ENCODE measurements at regions not wholly inside any gene's neighbourhood (a gene's known extent, or its start where the extent isn't known, plus 50 kb on each side); places are given as distances from the start of the nearest gene placed in this dataset.

GRCh38 chr10:9999627-10000026 lies 1018.0 kb upstream of the CELF2 start:
- no peaks in the 10 kb centered on the region for H3K36me3 ChIP-seq (ENCODE audit: control insufficient read depth, low read length)
- no peaks in the 10 kb centered on the region for H3K4me1 ChIP-seq (ENCODE audit: control insufficient read depth, low read length)
- H3K4me3 ChIP-seq (ENCODE audit: low read length): no peak overlapping the region
- no peaks in the 10 kb centered on the region for H3F3A ChIP-seq (ENCODE audit: control insufficient read depth, insufficient read depth)
- H3K9me3 ChIP-seq (ENCODE audit: control insufficient read depth, insufficient read depth, low read length): no peaks in the 10 kb centered on the region
- no peaks in the 10 kb centered on the region for H3K27me3 ChIP-seq (ENCODE audit: control insufficient read depth, low read length)
- no peaks in the 10 kb centered on the region for H4K20me1 ChIP-seq (ENCODE audit: control insufficient read depth, insufficient read depth, low read depth, low read length)
- H3K9me2 ChIP-seq (replicated peaks; ENCODE audit: control insufficient read depth, low read length): no peaks in the 10 kb centered on the region
- H3K27ac ChIP-seq (ENCODE audit: low read depth, low read length): no peak overlapping the region
- H3K4me2 ChIP-seq (ENCODE audit: low read length): no peak overlapping the region
- no peaks in the 10 kb centered on the region for H3K79me2 ChIP-seq (ENCODE audit: control insufficient read depth, low read length)
- TF ChIP-seq CTCF (IDR thresholded peaks at IDR 0.05; ENCODE audit: low read depth, low read length, poor library complexity, severe bottlenecking) (no peak), EZH2phosphoT487 (IDR thresholded peaks at IDR 0.05; ENCODE audit: borderline replicate concordance, low read length) (no peak)

- no peak for TF ChIP-seq CTCF (IDR thresholded peaks at IDR 0.05; ENCODE audit: low read depth, low read length, poor library complexity, severe bottlenecking)
- TF ChIP-seq EZH2phosphoT487 (IDR thresholded peaks at IDR 0.05; ENCODE audit: borderline replicate concordance, low read length): no peak
- H3F3A ChIP-seq (ENCODE audit: control insufficient read depth, insufficient read depth): no peaks in the 10 kb centered on the region
Observed at GRCh38 chr10:10007957-10008356, 1009.7 kb upstream of the CELF2 start.

GRCh38 chr10:10010397-10010796 lies 1007.3 kb upstream of the CELF2 start:
- H3K79me2 ChIP-seq (ENCODE audit: control insufficient read depth, low read length): no peaks in the 10 kb centered on the region
- H3K36me3 ChIP-seq (ENCODE audit: control insufficient read depth, low read length): no peaks in the 10 kb centered on the region
- no peak overlapping the region for H3K4me2 ChIP-seq (ENCODE audit: low read length)
- H3K9me2 ChIP-seq (replicated peaks; ENCODE audit: control insufficient read depth, low read length): no peaks in the 10 kb centered on the region
- peaks cover 4% of the 10 kb centered on the region; the same call in 1 of the 2 replicates for H3K9me3 ChIP-seq (ENCODE audit: control insufficient read depth, insufficient read depth, low read length)
- H3K27me3 ChIP-seq (ENCODE audit: control insufficient read depth, low read length): no peaks in the 10 kb centered on the region
- no peaks in the 10 kb centered on the region for H3K4me1 ChIP-seq (ENCODE audit: control insufficient read depth, low read length)
- no peak overlapping the region for H3K27ac ChIP-seq (ENCODE audit: low read depth, low read length)
- no peak overlapping the region for H3K4me3 ChIP-seq (ENCODE audit: low read length)
- no peaks in the 10 kb centered on the region for H4K20me1 ChIP-seq (ENCODE audit: control insufficient read depth, insufficient read depth, low read depth, low read length)
- TF ChIP-seq CTCF (IDR thresholded peaks at IDR 0.05; ENCODE audit: low read depth, low read length, poor library complexity, severe bottlenecking): no peak
- TF ChIP-seq EZH2phosphoT487 (IDR thresholded peaks at IDR 0.05; ENCODE audit: borderline replicate concordance, low read length): no peak
- no peaks in the 10 kb centered on the region for H3F3A ChIP-seq (ENCODE audit: control insufficient read depth, insufficient read depth)

More at GRCh38 chr10:10007957-10008356, 1009.7 kb upstream of the CELF2 start:
- Histone ChIP-seq H3K27ac (ENCODE audit: low read depth, low read length) (no peak overlapping the region), H3K9me3 (ENCODE audit: control insufficient read depth, insufficient read depth, low read length) (peaks cover 4% of the 10 kb centered on the region; the same call in 1 of the 2 replicates), H3K4me3 (ENCODE audit: low read length) (no peak overlapping the region), H3K36me3 (ENCODE audit: control insufficient read depth, low read length) (no peaks in the 10 kb centered on the region), H3K9me2 (replicated peaks; ENCODE audit: control insufficient read depth, low read length) (no peaks in the 10 kb centered on the region), H3K79me2 (ENCODE audit: control insufficient read depth, low read length) (no peaks in the 10 kb centered on the region), H3K4me1 (ENCODE audit: control insufficient read depth, low read length) (no peaks in the 10 kb centered on the region), H4K20me1 (ENCODE audit: control insufficient read depth, insufficient read depth, low read depth, low read length) (no peaks in the 10 kb centered on the region), H3K27me3 (ENCODE audit: control insufficient read depth, low read length) (no peaks in the 10 kb centered on the region), H3K4me2 (ENCODE audit: low read length) (no peak overlapping the region)

Measured in DOHH2 (cell line).